ENCODE measurements at regions not wholly inside any gene's neighbourhood (a gene's known extent, or its start where the extent isn't known, plus 50 kb on each side); places are given as distances from the start of the nearest gene placed in this dataset.

DNA sequence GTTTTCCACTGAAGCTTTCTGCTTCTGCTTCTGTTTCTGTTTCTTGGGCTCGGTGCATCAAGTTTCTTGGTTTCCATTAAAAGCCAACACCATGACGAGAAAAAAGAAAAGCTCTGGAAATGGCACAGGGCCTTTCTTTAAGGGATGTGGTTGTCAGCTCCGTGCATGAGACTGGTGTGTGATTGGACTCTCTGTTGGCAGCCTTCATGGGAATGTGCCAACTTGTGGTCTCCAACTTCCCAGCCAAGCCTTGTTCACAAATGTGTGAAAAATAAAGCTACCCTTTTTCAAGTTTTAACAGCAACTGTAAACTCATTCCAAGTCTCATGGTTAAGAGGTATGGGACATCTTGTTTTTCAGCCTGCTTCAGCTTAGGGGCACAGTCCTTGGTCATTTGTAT is 68.7 kb upstream of the CST7 start:
- H3K9ac ChIP-seq (replicated peaks; ENCODE audit: extremely low read depth, insufficient read depth, low read length): no peak overlapping the region
- H3K9me1 ChIP-seq (replicated peaks; ENCODE audit: control insufficient read depth, extremely low read depth, insufficient read depth, low read length): no peaks in the 10 kb centered on the region
- dilution Hi-C loops (cut with MboI; ENCODE audit: extremely low pct_ligation_motif_present, low sequenced_read_pairs): no loop called here
- no peak overlapping the region for H3K4me2 ChIP-seq (ENCODE audit: insufficient read depth, low read length)
- ChIA-PET CTCF (no interaction called here), POLR2A (no interaction called here)
- no TSS peak for BruUV-seq (replicated peaks)
- no peaks in the 10 kb centered on the region for H3K4me1 ChIP-seq (ENCODE audit: control insufficient read depth, extremely low read depth, insufficient read depth, low read length)
- FAIRE-seq (no peak), DNase-seq (ENCODE audit: low read depth, low spot score) (no peak)
- H3K36me3 ChIP-seq (ENCODE audit: control insufficient read depth in 2 of 2, extremely low read depth in 1 of 2, insufficient read depth in 2 of 2, low read length in 2 of 2): no peaks in the 10 kb centered on the region
- no peak for TF ChIP-seq MYC (IDR thresholded peaks at IDR 0.05; ENCODE audit: low read depth, low read length)
- no peak for TF ChIP-seq POLR2AphosphoS5 (IDR thresholded peaks at IDR 0.05; ENCODE audit: insufficient read depth, low read depth, low read length)
- TF ChIP-seq GATA2 (IDR thresholded peaks at IDR 0.05; ENCODE audit: insufficient read depth, insufficient read length, low read depth, low read length): no peak
- TF ChIP-seq JUN (IDR thresholded peaks at IDR 0.05; ENCODE audit: borderline replicate concordance, insufficient read depth, insufficient read length, low read depth): no peak
- no peak overlapping the region for H2AFZ ChIP-seq (ENCODE audit: low read depth, low read length)
- no peaks in the 10 kb centered on the region for H4K20me1 ChIP-seq (replicated peaks; ENCODE audit: control insufficient read depth, extremely low read depth, insufficient read depth, low read length)
- H3K79me2 ChIP-seq (ENCODE audit: control insufficient read depth, insufficient read depth, low read length): no peaks in the 10 kb centered on the region
- intact Hi-C loops (cut with micrococcal nuclease): no loop called here
- H3K27me3 ChIP-seq (ENCODE audit: control insufficient read depth in 2 of 2, insufficient read depth in 2 of 2, low read length in 2 of 2): no peaks in the 10 kb centered on the region
- H3K27ac ChIP-seq (ENCODE audit: insufficient read depth, low read depth, low read length): no peak overlapping the region
- H3K4me3 ChIP-seq (replicated peaks in 1 of 3; ENCODE audit: insufficient read depth in 1 of 3, low read depth in 1 of 3, low read length in 3 of 3): no peak overlapping the region
- no peaks in the 10 kb centered on the region for H3K9me3 ChIP-seq (replicated peaks; ENCODE audit: control insufficient read depth, insufficient read depth, low read length)

DNA sequence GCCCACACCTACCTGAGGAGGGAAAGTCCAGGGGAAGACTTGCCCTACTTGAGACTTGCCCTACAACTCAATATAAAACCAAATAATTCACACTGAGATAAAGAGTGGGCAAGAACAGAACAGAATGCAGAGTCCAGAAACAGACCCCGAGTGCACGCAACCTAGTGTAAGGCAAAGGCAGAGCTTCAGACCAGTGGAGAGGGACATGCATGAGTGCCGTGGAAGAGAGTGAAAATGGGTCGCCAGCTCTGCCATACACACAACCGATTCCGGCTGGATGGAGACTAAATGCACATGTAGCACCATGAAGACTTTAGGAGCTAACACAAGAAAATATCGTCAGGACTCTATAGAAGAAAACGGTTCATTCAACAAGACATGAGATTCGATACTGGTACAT is 58.8 kb upstream of the CST7 start:
- Histone ChIP-seq H3K9ac (replicated peaks; ENCODE audit: extremely low read depth, insufficient read depth, low read length) (no peak overlapping the region), H3K27me3 (ENCODE audit: control insufficient read depth in 2 of 2, insufficient read depth in 2 of 2, low read length in 2 of 2) (no peaks in the 10 kb centered on the region), H3K9me3 (replicated peaks; ENCODE audit: control insufficient read depth, insufficient read depth, low read length) (no peaks in the 10 kb centered on the region), H3K4me2 (ENCODE audit: insufficient read depth, low read length) (no peak overlapping the region), H3K4me3 (replicated peaks in 1 of 3; ENCODE audit: insufficient read depth in 1 of 3, low read depth in 1 of 3, low read length in 3 of 3) (no peak overlapping the region), H2AFZ (ENCODE audit: low read depth, low read length) (no peak overlapping the region), H4K20me1 (replicated peaks; ENCODE audit: control insufficient read depth, extremely low read depth, insufficient read depth, low read length) (no peaks in the 10 kb centered on the region), H3K9me1 (replicated peaks; ENCODE audit: control insufficient read depth, extremely low read depth, insufficient read depth, low read length) (no peaks in the 10 kb centered on the region), H3K4me1 (ENCODE audit: control insufficient read depth, extremely low read depth, insufficient read depth, low read length) (no peaks in the 10 kb centered on the region), H3K36me3 (ENCODE audit: control insufficient read depth in 2 of 2, extremely low read depth in 1 of 2, insufficient read depth in 2 of 2, low read length in 2 of 2) (no peaks in the 10 kb centered on the region), H3K27ac (ENCODE audit: insufficient read depth, low read depth, low read length) (no peak overlapping the region), H3K79me2 (ENCODE audit: control insufficient read depth, insufficient read depth, low read length) (no peaks in the 10 kb centered on the region)
- dilution Hi-C loops (cut with MboI; ENCODE audit: extremely low pct_ligation_motif_present, low sequenced_read_pairs) (no loop called here), intact Hi-C loops (cut with micrococcal nuclease) (no loop called here)
- DNase-seq (ENCODE audit: low read depth, low spot score) (no peak), FAIRE-seq (no peak)
- TF ChIP-seq FOS (IDR thresholded peaks at IDR 0.05; ENCODE audit: borderline replicate concordance, insufficient read depth, low read length) (no peak), GATA2 (IDR thresholded peaks at IDR 0.05; ENCODE audit: insufficient read depth, insufficient read length, low read depth, low read length) (no peak), POLR2AphosphoS5 (IDR thresholded peaks at IDR 0.05; ENCODE audit: insufficient read depth, low read depth, low read length) (no peak), JUN (IDR thresholded peaks at IDR 0.05; ENCODE audit: borderline replicate concordance, insufficient read depth, insufficient read length, low read depth) (no peak), EZH2 (IDR thresholded peaks at IDR 0.05; ENCODE audit: borderline replicate concordance, low read depth, low read length, severe bottlenecking) (no peak), MYC (IDR thresholded peaks at IDR 0.05; ENCODE audit: low read depth, low read length) (no peak), POLR2A (IDR thresholded peaks at IDR 0.05; ENCODE audit: low read depth, low read length) (no peak)
- TF ChIP-seq, protein P1, sequence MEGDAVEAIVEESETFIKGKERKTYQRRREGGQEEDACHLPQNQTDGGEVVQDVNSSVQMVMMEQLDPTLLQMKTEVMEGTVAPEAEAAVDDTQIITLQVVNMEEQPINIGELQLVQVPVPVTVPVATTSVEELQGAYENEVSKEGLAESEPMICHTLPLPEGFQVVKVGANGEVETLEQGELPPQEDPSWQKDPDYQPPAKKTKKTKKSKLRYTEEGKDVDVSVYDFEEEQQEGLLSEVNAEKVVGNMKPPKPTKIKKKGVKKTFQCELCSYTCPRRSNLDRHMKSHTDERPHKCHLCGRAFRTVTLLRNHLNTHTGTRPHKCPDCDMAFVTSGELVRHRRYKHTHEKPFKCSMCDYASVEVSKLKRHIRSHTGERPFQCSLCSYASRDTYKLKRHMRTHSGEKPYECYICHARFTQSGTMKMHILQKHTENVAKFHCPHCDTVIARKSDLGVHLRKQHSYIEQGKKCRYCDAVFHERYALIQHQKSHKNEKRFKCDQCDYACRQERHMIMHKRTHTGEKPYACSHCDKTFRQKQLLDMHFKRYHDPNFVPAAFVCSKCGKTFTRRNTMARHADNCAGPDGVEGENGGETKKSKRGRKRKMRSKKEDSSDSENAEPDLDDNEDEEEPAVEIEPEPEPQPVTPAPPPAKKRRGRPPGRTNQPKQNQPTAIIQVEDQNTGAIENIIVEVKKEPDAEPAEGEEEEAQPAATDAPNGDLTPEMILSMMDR (IDR thresholded peaks at IDR 0.05; ENCODE audit: extremely low read depth in 1 of 2, insufficient read depth in 1 of 2, low read depth in 1 of 2, low read length in 2 of 2): no peak
- TF ChIP-seq, protein P2, sequence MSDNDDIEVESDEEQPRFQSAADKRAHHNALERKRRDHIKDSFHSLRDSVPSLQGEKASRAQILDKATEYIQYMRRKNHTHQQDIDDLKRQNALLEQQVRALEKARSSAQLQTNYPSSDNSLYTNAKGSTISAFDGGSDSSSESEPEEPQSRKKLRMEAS (IDR thresholded peaks at IDR 0.05; ENCODE audit: insufficient read depth, insufficient read length): no peak
- ChIA-PET CTCF (no interaction called here), POLR2A (no interaction called here)
- BruUV-seq (replicated peaks): no TSS peak

Measured in endothelial cell of umbilical vein (primary cell).